Endodermal cell (in vitro differentiated cells): ENCODE measurements at regions not wholly inside any gene's neighbourhood (a gene's known extent, or its start where the extent isn't known, plus 50 kb on each side); places are given as distances from the start of the nearest gene placed in this dataset.
A peak's percentile ranks its signal among the peaks of the same experiment; 100 is the strongest.
"Not testable (repeated sequence)": the region's sequence is repeated elsewhere in the genome, so short reads cannot be mapped to it uniquely, and the experiment has no call there.

Experiments
- DNase-seq: peaks from one replicate; pipeline ENCODE4 v3.0.0-alpha.2; 2017
- H3K27ac ChIP-seq: 2 replicates; pipeline ENCODE4 v1.5.1; 2013; ENCODE audit warnings: mild to moderate bottlenecking, low read depth, low read length, moderate library complexity
- H3K27me3 ChIP-seq: 2 replicates; pipeline ENCODE4 v1.6.1; 2013; ENCODE audit warnings: mild to moderate bottlenecking, low read length, moderate library complexity; ENCODE audit not compliant: insufficient read depth, control insufficient read depth, poor library complexity, severe bottlenecking
- H3K36me3 ChIP-seq: 2 replicates; pipeline ENCODE4 v1.7.0; 2013; ENCODE audit warnings: mild to moderate bottlenecking, low read length, moderate library complexity; ENCODE audit not compliant: control insufficient read depth, insufficient read depth
- H3K4me1 ChIP-seq: one replicate; pipeline ENCODE4 v1.7.0; 2013; ENCODE audit warnings: low read length; ENCODE audit not compliant: control insufficient read depth, insufficient read depth
- H3K4me3 ChIP-seq: 2 replicates; pipeline ENCODE4 v1.5.1; 2013; ENCODE audit warnings: mild to moderate bottlenecking, low read length, moderate library complexity
- H3K9ac ChIP-seq: 2 replicates; pipeline ENCODE4 v1.6.1; 2013; ENCODE audit warnings: mild to moderate bottlenecking, low read length, moderate library complexity; ENCODE audit not compliant: poor library complexity, severe bottlenecking; ENCODE audit errors: extremely low read depth
- H3K9me3 ChIP-seq: 2 replicates; pipeline ENCODE4 v1.6.1; 2013; ENCODE audit warnings: mild to moderate bottlenecking, low read length, moderate library complexity; ENCODE audit not compliant: control insufficient read depth
- H3K27ac Mint-ChIP-seq: 2 replicates; pipeline ENCODE4 v1.8.0; 2020; ENCODE audit warnings: mixed read lengths
- H3K27me3 Mint-ChIP-seq: 2 replicates; pipeline ENCODE4 v1.8.0; 2021; ENCODE audit warnings: mild to moderate bottlenecking, mixed read lengths; ENCODE audit not compliant: insufficient read depth
- H3K36me3 Mint-ChIP-seq: 2 replicates; pipeline ENCODE4 v1.8.0; 2020; ENCODE audit warnings: low read depth, mixed read lengths
- H3K4me1 Mint-ChIP-seq: 2 replicates; pipeline ENCODE4 v1.8.0; 2020; ENCODE audit warnings: mixed read lengths
- H3K4me3 Mint-ChIP-seq: 2 replicates; pipeline ENCODE4 v1.8.0; 2020; ENCODE audit warnings: mild to moderate bottlenecking, moderate library complexity, mixed read lengths
- H3K9me3 Mint-ChIP-seq: 2 replicates; pipeline ENCODE4 v1.8.0; 2020; ENCODE audit warnings: mild to moderate bottlenecking, mixed read lengths
- WGBS, 2 experiments: methylation state at CpG; one replicate each; pipeline versions ENCODE4 v1.1.5 to v1.1.7; 2013; ENCODE audit warnings: missing lambda C conversion rate in 2 of 2, mixed read lengths in 1 of 2; ENCODE audit not compliant: insufficient coverage in 1 of 2, insufficient read length in 1 of 2; 5-methylcytosine and 5-hydroxymethylcytosine counted together

DNA sequence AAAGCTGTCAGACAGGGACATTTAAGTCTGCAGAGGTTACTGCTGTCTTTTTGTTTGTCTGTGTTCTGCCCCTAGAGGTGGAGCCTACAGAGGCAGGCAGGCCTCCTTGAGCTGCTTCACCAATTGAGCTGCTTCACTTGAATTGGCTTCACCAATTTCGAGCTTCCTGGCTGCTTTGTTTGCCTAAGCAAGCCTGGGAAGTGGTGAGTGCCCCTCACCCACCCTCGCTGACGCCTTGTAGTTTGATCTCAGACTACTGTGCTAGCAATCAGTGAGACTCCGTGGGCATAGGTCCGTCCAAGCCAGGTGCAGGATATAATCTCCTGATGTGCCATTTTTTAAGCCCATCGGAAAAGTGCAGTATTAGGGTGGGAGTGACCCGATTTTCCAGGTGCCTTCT is 179.7 kb downstream of the TRIM51G start:
- not testable (repeated sequence) for H3K36me3 ChIP-seq, H3K27ac Mint-ChIP-seq, H3K36me3 Mint-ChIP-seq, H3K27me3 Mint-ChIP-seq, H3K27me3 ChIP-seq, H3K4me1 ChIP-seq, H3K4me1 Mint-ChIP-seq, H3K4me3 ChIP-seq, H3K4me3 Mint-ChIP-seq, H3K27ac ChIP-seq, H3K9ac ChIP-seq
- H3K9me3 ChIP-seq, result peaks cover 48% of the 10 kb centered on the region
- peak; percentile 10 for DNase-seq
- H3K9me3 Mint-ChIP-seq, result peaks cover 98% of the 10 kb centered on the region
- 65 to 67% methylated on average over 5 to 7 of the region's 7 CpGs for WGBS, 2 experiments
